SKM-1 treated with dmso at 0.1 percent for 144 hours (cell line): ENCODE measurements at regions not wholly inside any gene's neighbourhood (a gene's known extent, or its start where the extent isn't known, plus 50 kb on each side); places are given as distances from the start of the nearest gene placed in this dataset.
"Not testable (repeated sequence)": the region's sequence is repeated elsewhere in the genome, so short reads cannot be mapped to it uniquely, and the experiment has no call there.

Experiments used
- DNase-seq: peaks from one replicate; lab custom pipeline; 2025; ENCODE audit not compliant: unreplicated experiment; lab: John Stamatoyannopoulos, UW

- DNase-seq, result no peak
These were observed 110.9 kb upstream of the ENPEP start for GRCh38 chr4:110364911-110365520.

- peak; percentile 5 for DNase-seq
These were observed 114.0 kb upstream of the ENPEP start for GRCh38 chr4:110361921-110362320.

- DNase-seq, result no peak
These were observed 116.9 kb upstream of the ENPEP start for GRCh38 chr4:110359076-110359475.

GRCh38 chr4:110357521-110357920 is 118.4 kb upstream of the ENPEP start:
- no peak for DNase-seq

- DNase-seq, result no peak
These were observed 121.5 kb upstream of the ENPEP start for GRCh38 chr4:110354460-110354859.

- no peak for DNase-seq
These were observed 123.1 kb upstream of the ENPEP start for GRCh38 chr4:110352670-110353442.

GRCh38 chr4:110348711-110349383 is 127.1 kb upstream of the ENPEP start:
- DNase-seq, result no peak

- no peak for DNase-seq
These were observed 128.2 kb upstream of the ENPEP start for GRCh38 chr4:110347805-110348204.

- DNase-seq, result no peak
These were observed 131.8 kb upstream of the ENPEP start for GRCh38 chr4:110344165-110344564.

- no peak for DNase-seq
These were observed 132.4 kb upstream of the ENPEP start for GRCh38 chr4:110343534-110343933.

- DNase-seq, result not testable (repeated sequence)
These were observed 134.8 kb upstream of the ENPEP start for GRCh38 chr4:110341118-110341517.

GRCh38 chr4:110335399-110335798 is 137.0 kb upstream of the ELOVL6 start:
- no peak for DNase-seq

GRCh38 chr4:110332483-110332882 is 134.1 kb upstream of the ELOVL6 start:
- no peak for DNase-seq

- DNase-seq, result not testable (repeated sequence)
These were observed 128.0 kb upstream of the ELOVL6 start for GRCh38 chr4:110326426-110326825.

- peak; percentile 69 for DNase-seq
These were observed 112.4 kb upstream of the ELOVL6 start for GRCh38 chr4:110310795-110311194.

GRCh38 chr4:110309675-110310074 is 111.3 kb upstream of the ELOVL6 start:
- no peak for DNase-seq

GRCh38 chr4:110306303-110306702 is 107.9 kb upstream of the ELOVL6 start:
- DNase-seq, result no peak

- DNase-seq, result no peak
These were observed 107.0 kb upstream of the ELOVL6 start for GRCh38 chr4:110305455-110305854.

- DNase-seq, result no peak
These were observed 98.5 kb upstream of the ELOVL6 start for GRCh38 chr4:110296892-110297291.

GRCh38 chr4:110294165-110294564 is 95.8 kb upstream of the ELOVL6 start:
- DNase-seq, result no peak

GRCh38 chr4:110292994-110293744 is 94.8 kb upstream of the ELOVL6 start:
- no peak for DNase-seq
